C4-2B (cell line): ENCODE measurements at regions not wholly inside any gene's neighbourhood (a gene's known extent, or its start where the extent isn't known, plus 50 kb on each side); places are given as distances from the start of the nearest gene placed in this dataset.

ENCODE experiments used
- CTCF ChIP-seq: fragments of 450-650 bp; conservative IDR thresholded peaks from 2 replicates; pipeline ENCODE4 v1.5.1; 2017; ENCODE audit warnings: mild to moderate bottlenecking
- ZFX ChIP-seq: fragments of 450-650 bp; IDR thresholded peaks from 2 replicates; pipeline ENCODE4 v1.6.1; 2017

- TF ChIP-seq CTCF = no peak
- no peak for TF ChIP-seq ZFX
These were observed 167.3 kb upstream of the PGR start for GRCh38 chr11:101296896-101297295.
